SH-SY5Y (cell line): ENCODE measurements at regions not wholly inside any gene's neighbourhood (a gene's known extent, or its start where the extent isn't known, plus 50 kb on each side); places are given as distances from the start of the nearest gene placed in this dataset.

Experiments
- GATA2 ChIP-seq: IDR thresholded peaks from 2 replicates; pipeline ENCODE4 v1.6.1; 2011; ENCODE audit warnings: mild to moderate bottlenecking, low read depth, low read length
- GATA3 ChIP-seq: IDR thresholded peaks from 2 replicates; pipeline ENCODE4 v1.6.1; 2011; ENCODE audit warnings: low read depth, mild to moderate bottlenecking, low read length, moderate library complexity

GRCh38 chr14:97692084-97692483 lies 894.9 kb downstream of the VRK1 start:
- TF ChIP-seq GATA2 = no peak
- TF ChIP-seq GATA3 = no peak
